CD4-positive, alpha-beta T cell (primary cell): ENCODE measurements at regions not wholly inside any gene's neighbourhood (a gene's known extent, or its start where the extent isn't known, plus 50 kb on each side); places are given as distances from the start of the nearest gene placed in this dataset.

Source experiments
- ATAC-seq: fragments of 200-7000 bp; cut with Tn5 transposase; one replicate; pipeline ENCODE4 v1.10.0; 2022; ENCODE audit warnings: mild to moderate bottlenecking; ENCODE audit not compliant: poor library complexity
- CTCF ChIA-PET: fragments of 350-600 bp; sonication (Branson Sonifier 250); formaldehyde crosslinking; loops from one replicate; lab custom pipeline; 2021; ENCODE audit warnings: antibody characterized with exemption, inconsistent platforms; lab: Charles Lee
- POLR2A ChIA-PET: fragments of 350-600 bp; sonication (Branson Sonifier 250); formaldehyde crosslinking; loops from one replicate; lab custom pipeline; 2021; ENCODE audit warnings: antibody characterized with exemption, inconsistent platforms; lab: Charles Lee
- DNase-seq, 14 experiments: peaks; one replicate each; pipeline ENCODE4 v3.0.0-alpha.2; 2013 to 2020; ENCODE audit warnings: mixed read lengths in 2 of 14
- H3K27ac ChIP-seq, 2 donors: one replicate each; pipeline versions ENCODE4 v1.5.1 to v1.7.0; 2013; ENCODE audit warnings: low read length in 2 of 2, low read depth in 1 of 2, mild to moderate bottlenecking in 1 of 2
- H3K27me3 ChIP-seq, 2 experiments: 1 replicate in 1 of 2; 2 replicates in 1 of 2; pipeline versions ENCODE4 v1.6.1 to v1.7.0; 2013; ENCODE audit warnings: low read length in 2 of 2, control low read depth in 1 of 2, mild to moderate bottlenecking in 1 of 2, moderate library complexity in 1 of 2; ENCODE audit not compliant: insufficient read depth in 2 of 2, control insufficient read depth in 1 of 2
- H3K36me3 ChIP-seq: one replicate; pipeline ENCODE4 v1.6.1; 2013; ENCODE audit warnings: low read length, control low read depth; ENCODE audit not compliant: insufficient read depth
- H3K4me1 ChIP-seq: one replicate; pipeline ENCODE4 v1.6.1; 2013; ENCODE audit warnings: low read length, control low read depth; ENCODE audit not compliant: insufficient read depth
- H3K4me3 ChIP-seq: one replicate; pipeline ENCODE4 v1.5.1; 2013; ENCODE audit warnings: mild to moderate bottlenecking, low read length, moderate library complexity
- H3K9me3 ChIP-seq, 2 experiments: 1 replicate in 1 of 2; 2 replicates in 1 of 2; pipeline versions ENCODE4 v1.6.1 to v1.7.0; 2013; ENCODE audit warnings: low read length in 2 of 2, mild to moderate bottlenecking in 2 of 2, control low read depth in 1 of 2, moderate library complexity in 1 of 2; ENCODE audit not compliant: control insufficient read depth in 1 of 2, insufficient read depth in 1 of 2
- H3K27ac Mint-ChIP-seq: one replicate; pipeline ENCODE4 v1.8.0; 2020; ENCODE audit warnings: mixed read lengths
- H3K27me3 Mint-ChIP-seq: one replicate; pipeline ENCODE4 v1.8.0; 2021; ENCODE audit warnings: mixed read lengths
- H3K36me3 Mint-ChIP-seq: one replicate; pipeline ENCODE4 v1.8.0; 2021; ENCODE audit warnings: low read depth, mixed read lengths
- H3K4me1 Mint-ChIP-seq: one replicate; pipeline ENCODE4 v1.8.0; 2021; ENCODE audit warnings: low read depth, mixed read lengths
- H3K4me3 Mint-ChIP-seq: one replicate; pipeline ENCODE4 v1.8.0; 2020; ENCODE audit warnings: mild to moderate bottlenecking, mixed read lengths
- H3K9me3 Mint-ChIP-seq: one replicate; pipeline ENCODE4 v1.8.0; 2020; ENCODE audit warnings: mixed read lengths
- intact Hi-C, 2 experiments: fragments of 100-400 bp; cut with DNase I in 1 of 2; cut with micrococcal nuclease in 1 of 2; formaldehyde crosslinking; loops; one replicate each; pipeline versions ENCODE4 v1.15.1 to v1.9.0; 2023 to 2025; cut with DNase I, micrococcal nuclease
- TF ChIP-seq, protein P1 (sequence below): fragments of 200-600 bp; IDR thresholded peaks from one replicate; pipeline ENCODE4 v1.8.0; 2022; ENCODE audit warnings: antibody characterized with exemption, mild to moderate bottlenecking

DNA sequence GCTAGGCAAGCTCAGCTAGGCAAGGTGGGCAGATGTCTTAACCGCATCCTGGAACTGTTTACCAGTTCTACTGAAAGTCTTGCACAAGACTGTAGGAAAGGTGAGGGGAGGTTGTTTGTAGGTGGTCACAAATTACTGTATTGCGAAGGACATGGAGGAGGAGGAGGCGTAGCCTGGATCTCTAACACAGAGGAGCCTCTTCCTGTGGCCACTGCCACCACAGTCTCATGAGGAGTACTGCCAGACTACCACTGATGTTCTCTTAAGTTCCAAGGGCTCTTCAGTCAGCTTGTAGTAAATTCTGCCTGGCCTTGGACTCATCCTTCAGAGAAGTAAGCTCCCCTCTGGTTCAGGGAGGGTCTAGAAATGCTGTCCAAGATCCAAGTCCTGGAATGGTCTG, 258.6 kb downstream of the FAT4 start:
- ATAC-seq = no peak
- Histone ChIP-seq H3K36me3 (no peaks in the 10 kb centered on the region), H3K27me3 (no peaks in the 10 kb centered on the region), H3K4me1 (no peaks in the 10 kb centered on the region), H3K4me3 (no peak overlapping the region), H3K9me3 (peaks cover 0 to 4% of the 10 kb centered on the region in 2 experiments), H3K27ac (no peak overlapping the region)
- Mint-ChIP-seq H3K36me3 (no peaks in the 10 kb centered on the region), H3K9me3 (peaks cover 2% of the 10 kb centered on the region), H3K27ac (no peak overlapping the region), H3K27me3 (no peaks in the 10 kb centered on the region), H3K4me1 (no peaks in the 10 kb centered on the region), H3K4me3 (no peak overlapping the region)
- CTCF ChIA-PET = no interaction called here
- TF ChIP-seq, protein P1, sequence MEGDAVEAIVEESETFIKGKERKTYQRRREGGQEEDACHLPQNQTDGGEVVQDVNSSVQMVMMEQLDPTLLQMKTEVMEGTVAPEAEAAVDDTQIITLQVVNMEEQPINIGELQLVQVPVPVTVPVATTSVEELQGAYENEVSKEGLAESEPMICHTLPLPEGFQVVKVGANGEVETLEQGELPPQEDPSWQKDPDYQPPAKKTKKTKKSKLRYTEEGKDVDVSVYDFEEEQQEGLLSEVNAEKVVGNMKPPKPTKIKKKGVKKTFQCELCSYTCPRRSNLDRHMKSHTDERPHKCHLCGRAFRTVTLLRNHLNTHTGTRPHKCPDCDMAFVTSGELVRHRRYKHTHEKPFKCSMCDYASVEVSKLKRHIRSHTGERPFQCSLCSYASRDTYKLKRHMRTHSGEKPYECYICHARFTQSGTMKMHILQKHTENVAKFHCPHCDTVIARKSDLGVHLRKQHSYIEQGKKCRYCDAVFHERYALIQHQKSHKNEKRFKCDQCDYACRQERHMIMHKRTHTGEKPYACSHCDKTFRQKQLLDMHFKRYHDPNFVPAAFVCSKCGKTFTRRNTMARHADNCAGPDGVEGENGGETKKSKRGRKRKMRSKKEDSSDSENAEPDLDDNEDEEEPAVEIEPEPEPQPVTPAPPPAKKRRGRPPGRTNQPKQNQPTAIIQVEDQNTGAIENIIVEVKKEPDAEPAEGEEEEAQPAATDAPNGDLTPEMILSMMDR = no peak
- DNase-seq = no peak
- POLR2A ChIA-PET = no interaction called here
- intact Hi-C loops = no loop called here

DNA sequence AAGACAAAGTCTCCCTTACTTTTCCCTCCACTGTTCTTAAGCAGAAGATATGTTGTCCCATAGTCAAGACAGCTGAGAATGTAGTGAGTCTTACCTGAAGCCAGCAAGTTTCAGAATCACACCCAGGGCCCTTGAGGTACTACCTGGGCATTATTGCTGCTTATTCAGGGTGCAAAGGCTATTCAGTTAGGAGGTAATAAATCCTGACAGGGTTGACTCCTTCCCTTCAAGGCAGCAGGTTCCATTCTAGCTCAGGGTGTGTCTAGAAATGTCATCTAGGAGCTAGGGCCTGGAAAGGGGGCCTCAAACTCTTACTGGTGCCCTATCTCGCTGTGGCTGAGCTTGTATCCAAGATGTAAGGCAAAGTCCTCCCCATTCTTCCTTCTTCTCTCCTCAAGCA, 259.0 kb downstream of the FAT4 start:
- H3K27ac Mint-ChIP-seq = no peak overlapping the region
- TF ChIP-seq, protein P1 = no peak

DNA sequence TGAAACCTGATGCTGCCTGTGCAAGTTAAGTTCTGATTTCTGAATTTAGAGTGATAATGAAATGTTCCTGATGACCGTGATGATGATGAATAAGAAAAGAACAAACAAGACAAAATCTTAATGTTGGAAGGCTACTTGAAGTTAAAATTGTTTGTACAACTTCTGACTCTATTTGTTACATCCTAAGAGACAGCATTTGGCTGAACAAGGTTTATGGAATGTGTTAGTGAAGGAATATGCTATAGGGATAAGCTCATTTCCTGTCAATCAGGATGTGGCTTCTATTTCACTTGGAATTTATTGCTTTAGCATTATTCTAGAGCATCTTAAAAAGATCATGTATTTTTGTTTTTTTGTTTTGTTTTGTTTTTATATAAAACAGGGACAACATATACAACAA, 267.5 kb downstream of the FAT4 start:
- Histone ChIP-seq H3K4me1 (no peaks in the 10 kb centered on the region), H3K4me3 (no peak overlapping the region), H3K36me3 (no peaks in the 10 kb centered on the region), H3K9me3 (no peaks in the 10 kb centered on the region), H3K27me3 (no peaks in the 10 kb centered on the region), H3K27ac (no peak overlapping the region)
- no peaks in the 10 kb centered on the region for H3K27me3 Mint-ChIP-seq
- POLR2A ChIA-PET = no interaction called here
- intact Hi-C loops = no loop called here
- H3K4me1 Mint-ChIP-seq = no peaks in the 10 kb centered on the region
- DNase-seq (no peak), ATAC-seq (no peak)
- TF ChIP-seq, protein P1 = no peak
- no peaks in the 10 kb centered on the region for H3K9me3 Mint-ChIP-seq
- H3K36me3 Mint-ChIP-seq = no peaks in the 10 kb centered on the region
- no peak overlapping the region for H3K4me3 Mint-ChIP-seq
- H3K27ac Mint-ChIP-seq = no peak overlapping the region
- CTCF ChIA-PET = no interaction called here

More for the DNA sequence above, 259.0 kb downstream of the FAT4 start:
- H3K9me3 Mint-ChIP-seq = peaks cover 2% of the 10 kb centered on the region
- H3K4me1 Mint-ChIP-seq = no peaks in the 10 kb centered on the region
- Histone ChIP-seq H3K36me3 (no peaks in the 10 kb centered on the region), H3K4me3 (no peak overlapping the region), H3K27ac (no peak overlapping the region), H3K9me3 (peaks cover 0 to 4% of the 10 kb centered on the region in 2 experiments), H3K27me3 (no peaks in the 10 kb centered on the region), H3K4me1 (no peaks in the 10 kb centered on the region)
- intact Hi-C loops = no loop called here
- H3K36me3 Mint-ChIP-seq = no peaks in the 10 kb centered on the region
- ATAC-seq (no peak), DNase-seq (no peak)
- CTCF ChIA-PET = no interaction called here
- POLR2A ChIA-PET = no interaction called here
- H3K27me3 Mint-ChIP-seq = no peaks in the 10 kb centered on the region
- no peak overlapping the region for H3K4me3 Mint-ChIP-seq
